ENCODE measurements at regions not wholly inside any gene's neighbourhood (a gene's known extent, or its start where the extent isn't known, plus 50 kb on each side); places are given as distances from the start of the nearest gene placed in this dataset.

DNA sequence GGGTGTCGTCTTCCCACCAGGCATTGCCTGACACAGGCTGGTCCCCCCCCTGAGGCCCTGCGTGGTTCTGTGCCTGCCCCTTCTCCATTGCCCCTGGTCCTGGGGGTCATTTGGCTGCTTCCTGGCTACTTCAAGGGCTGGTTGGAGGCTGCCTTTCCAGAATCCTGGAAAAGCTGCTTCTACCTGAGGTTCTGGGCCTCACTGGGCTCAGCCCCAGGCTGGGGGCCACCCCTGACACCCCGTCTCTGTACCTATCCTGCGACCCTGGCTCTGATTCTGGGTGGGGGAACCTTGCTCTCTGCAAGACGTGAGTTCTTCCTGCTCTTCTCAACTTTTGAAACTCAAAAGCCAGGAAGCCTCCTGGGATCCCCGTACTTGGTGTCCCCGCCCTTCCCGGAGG lies 149.3 kb upstream of the PTPN1 start:
- no TSS peak for BruUV-seq (replicated peaks)
- Histone ChIP-seq H3K4me3 (no peak overlapping the region), H3K9me3 (replicated peaks; ENCODE audit: control insufficient read depth, insufficient read depth, low read depth, low read length) (no peaks in the 10 kb centered on the region), H4K20me1 (replicated peaks; ENCODE audit: control insufficient read depth, insufficient read depth, low read length) (0 out of 2 replicates have a peak, but pooled peaks cover 3% of the 10 kb centered on the region), H2AFZ (ENCODE audit: low read depth, low read length) (no peak overlapping the region), H3K36me3 (ENCODE audit: control insufficient read depth, insufficient read depth, low read length) (no peaks in the 10 kb centered on the region), H3K4me2 (ENCODE audit: insufficient read depth, low read length) (no peak overlapping the region), H3K4me1 (replicated peaks in 1 of 2; ENCODE audit: control insufficient read depth in 2 of 2, insufficient read depth in 2 of 2, low read length in 2 of 2) (peaks cover 0 to 8% of the 10 kb centered on the region in 2 experiments; a peak in 2 of 5 replicates), H3K27ac (ENCODE audit: extremely low read depth, low read depth, low read length) (no peak overlapping the region), H3K79me2 (ENCODE audit: control insufficient read depth, insufficient read depth, low read length) (no peaks in the 10 kb centered on the region), H3K9me1 (ENCODE audit: control insufficient read depth, insufficient read depth, low read length) (no peaks in the 10 kb centered on the region), H3K27me3 (ENCODE audit: control insufficient read depth in 2 of 2, insufficient read depth in 2 of 2, low read length in 2 of 2) (no peaks in the 10 kb centered on the region; a peak in 1 of 5 replicates), H3K9ac (ENCODE audit: insufficient read depth in 1 of 2, low read depth in 2 of 2, low read length in 2 of 2) (peak overlapping the region in 1 of 2 experiments; percentile 63; a peak in 1 of 4 replicates)
- intact Hi-C loops (cut with micrococcal nuclease): no loop called here
- in situ Hi-C loops (cut with MboI): no loop called here
- TF ChIP-seq, protein P1, sequence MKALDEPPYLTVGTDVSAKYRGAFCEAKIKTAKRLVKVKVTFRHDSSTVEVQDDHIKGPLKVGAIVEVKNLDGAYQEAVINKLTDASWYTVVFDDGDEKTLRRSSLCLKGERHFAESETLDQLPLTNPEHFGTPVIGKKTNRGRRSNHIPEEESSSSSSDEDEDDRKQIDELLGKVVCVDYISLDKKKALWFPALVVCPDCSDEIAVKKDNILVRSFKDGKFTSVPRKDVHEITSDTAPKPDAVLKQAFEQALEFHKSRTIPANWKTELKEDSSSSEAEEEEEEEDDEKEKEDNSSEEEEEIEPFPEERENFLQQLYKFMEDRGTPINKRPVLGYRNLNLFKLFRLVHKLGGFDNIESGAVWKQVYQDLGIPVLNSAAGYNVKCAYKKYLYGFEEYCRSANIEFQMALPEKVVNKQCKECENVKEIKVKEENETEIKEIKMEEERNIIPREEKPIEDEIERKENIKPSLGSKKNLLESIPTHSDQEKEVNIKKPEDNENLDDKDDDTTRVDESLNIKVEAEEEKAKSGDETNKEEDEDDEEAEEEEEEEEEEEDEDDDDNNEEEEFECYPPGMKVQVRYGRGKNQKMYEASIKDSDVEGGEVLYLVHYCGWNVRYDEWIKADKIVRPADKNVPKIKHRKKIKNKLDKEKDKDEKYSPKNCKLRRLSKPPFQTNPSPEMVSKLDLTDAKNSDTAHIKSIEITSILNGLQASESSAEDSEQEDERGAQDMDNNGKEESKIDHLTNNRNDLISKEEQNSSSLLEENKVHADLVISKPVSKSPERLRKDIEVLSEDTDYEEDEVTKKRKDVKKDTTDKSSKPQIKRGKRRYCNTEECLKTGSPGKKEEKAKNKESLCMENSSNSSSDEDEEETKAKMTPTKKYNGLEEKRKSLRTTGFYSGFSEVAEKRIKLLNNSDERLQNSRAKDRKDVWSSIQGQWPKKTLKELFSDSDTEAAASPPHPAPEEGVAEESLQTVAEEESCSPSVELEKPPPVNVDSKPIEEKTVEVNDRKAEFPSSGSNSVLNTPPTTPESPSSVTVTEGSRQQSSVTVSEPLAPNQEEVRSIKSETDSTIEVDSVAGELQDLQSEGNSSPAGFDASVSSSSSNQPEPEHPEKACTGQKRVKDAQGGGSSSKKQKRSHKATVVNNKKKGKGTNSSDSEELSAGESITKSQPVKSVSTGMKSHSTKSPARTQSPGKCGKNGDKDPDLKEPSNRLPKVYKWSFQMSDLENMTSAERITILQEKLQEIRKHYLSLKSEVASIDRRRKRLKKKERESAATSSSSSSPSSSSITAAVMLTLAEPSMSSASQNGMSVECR (CRISPR knock-in tag; IDR thresholded peaks at IDR 0.05): no peak
- TF ChIP-seq PHB2 (IDR thresholded peaks at IDR 0.05; ENCODE audit: low read depth) (no peak), POLR2AphosphoS2 (IDR thresholded peaks at IDR 0.05; ENCODE audit: low read length) (no peak), GABPA (tag; conservative IDR thresholded peaks at IDR 0.05; ENCODE audit: low read depth) (no peak), ZNF324 (CRISPR knock-in tag; IDR thresholded peaks at IDR 0.05) (no peak), POLR2B (IDR thresholded peaks at IDR 0.05; ENCODE audit: low read depth, partially characterized antibody) (no peak), PRMT5 (CRISPR knock-in tag; IDR thresholded peaks at IDR 0.05) (no peak)
- TF ChIP-seq, protein P2, sequence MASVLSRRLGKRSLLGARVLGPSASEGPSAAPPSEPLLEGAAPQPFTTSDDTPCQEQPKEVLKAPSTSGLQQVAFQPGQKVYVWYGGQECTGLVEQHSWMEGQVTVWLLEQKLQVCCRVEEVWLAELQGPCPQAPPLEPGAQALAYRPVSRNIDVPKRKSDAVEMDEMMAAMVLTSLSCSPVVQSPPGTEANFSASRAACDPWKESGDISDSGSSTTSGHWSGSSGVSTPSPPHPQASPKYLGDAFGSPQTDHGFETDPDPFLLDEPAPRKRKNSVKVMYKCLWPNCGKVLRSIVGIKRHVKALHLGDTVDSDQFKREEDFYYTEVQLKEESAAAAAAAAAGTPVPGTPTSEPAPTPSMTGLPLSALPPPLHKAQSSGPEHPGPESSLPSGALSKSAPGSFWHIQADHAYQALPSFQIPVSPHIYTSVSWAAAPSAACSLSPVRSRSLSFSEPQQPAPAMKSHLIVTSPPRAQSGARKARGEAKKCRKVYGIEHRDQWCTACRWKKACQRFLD (CRISPR knock-in tag; IDR thresholded peaks at IDR 0.05): no peak
- CTCF ChIA-PET (ENCODE audit: low intra/inter-chr PET ratio): no interaction called here
- POLR2A ChIA-PET: interaction anchor here (1.1 kb wide), 1 partner anchor 8 kb away, joined by 3 read pairs; no protein-coding TSS in a partner anchor
- DNase-seq (ENCODE audit: extremely low read depth in 1 of 4, low spot score in 3 of 4) (no peak), ATAC-seq (no peak), FAIRE-seq (no peak)
- WGBS (ENCODE audit: insufficient coverage, low coverage, missing lambda C conversion rate): 57% methylated on average over 7 of the region's 8 CpGs

Data from K562 (cell line).